Cardiac muscle cell (in vitro differentiated cells and primary cell): ENCODE measurements at regions not wholly inside any gene's neighbourhood (a gene's known extent, or its start where the extent isn't known, plus 50 kb on each side); places are given as distances from the start of the nearest gene placed in this dataset.

Experiments used
- DNase-seq, 2 donors: peaks; one replicate each; pipeline versions ENCODE4 v3.0.0 to v3.0.0-alpha.2; 2010 to 2017; ENCODE audit warnings: low read depth in 1 of 2, low spot score in 1 of 2
- H3K27ac ChIP-seq: fragments of 200-600 bp; sonication (generic); 2 replicates; pipeline ENCODE4 v1.5.1; 2016
- H3K27me3 ChIP-seq: fragments of 200-600 bp; sonication (generic); 2 replicates; pipeline ENCODE4 v1.6.0; 2016; ENCODE audit warnings: control low read depth
- H3K36me3 ChIP-seq: fragments of 200-600 bp; sonication (generic); 2 replicates; pipeline ENCODE4 v1.5.1; 2016; ENCODE audit warnings: control low read depth
- H3K4me1 ChIP-seq: fragments of 200-600 bp; sonication (generic); 2 replicates; pipeline ENCODE4 v1.8.1; 2017; ENCODE audit warnings: low read depth, mild to moderate bottlenecking, mixed run types
- H3K4me3 ChIP-seq: fragments of 200-600 bp; sonication (generic); 2 replicates; pipeline ENCODE4 v1.5.1; 2016; ENCODE audit warnings: mild to moderate bottlenecking
- H3K9me3 ChIP-seq: fragments of 200-600 bp; sonication (generic); 2 replicates; pipeline ENCODE4 v1.5.1; 2017; ENCODE audit warnings: low read depth, mild to moderate bottlenecking, control low read depth
- TF ChIP-seq, protein P1 (sequence below): IDR thresholded peaks from 2 replicates; pipeline ENCODE4 v1.5.1; 2012; ENCODE audit warnings: low read depth, mild to moderate bottlenecking, low read length

DNA sequence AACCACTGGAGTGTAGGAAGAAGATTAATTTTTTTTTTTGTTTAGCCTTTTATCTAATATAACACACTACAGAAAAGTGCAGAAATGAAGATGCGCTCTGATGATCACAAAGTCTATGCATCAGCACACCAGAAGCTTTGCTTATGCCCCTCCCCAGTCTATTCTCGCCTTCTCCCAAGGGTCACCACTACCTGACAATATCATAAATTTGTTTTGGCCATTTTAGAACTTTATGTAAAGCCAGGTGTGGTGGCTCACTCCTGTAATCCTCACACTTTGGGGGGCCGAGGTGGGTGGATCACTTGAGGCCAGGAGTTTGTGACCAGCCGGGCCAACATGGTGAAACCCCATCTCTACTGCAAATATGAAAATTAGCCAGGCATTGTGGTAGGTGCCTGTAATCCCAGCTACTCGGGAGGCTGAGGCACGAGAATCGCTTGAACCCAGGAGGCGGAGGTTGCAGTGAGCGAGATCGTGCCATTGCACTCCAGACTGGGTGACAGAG lies 231.3 kb downstream of the FOXD2 start:
- Histone ChIP-seq H3K27me3 (no peaks in the 10 kb centered on the region), H3K27ac (no peak overlapping the region), H3K9me3 (no peaks in the 10 kb centered on the region), H3K36me3 (no peaks in the 10 kb centered on the region), H3K4me1 (no peaks in the 10 kb centered on the region), H3K4me3 (no peak overlapping the region)
- DNase-seq: no peak
- TF ChIP-seq, protein P1, sequence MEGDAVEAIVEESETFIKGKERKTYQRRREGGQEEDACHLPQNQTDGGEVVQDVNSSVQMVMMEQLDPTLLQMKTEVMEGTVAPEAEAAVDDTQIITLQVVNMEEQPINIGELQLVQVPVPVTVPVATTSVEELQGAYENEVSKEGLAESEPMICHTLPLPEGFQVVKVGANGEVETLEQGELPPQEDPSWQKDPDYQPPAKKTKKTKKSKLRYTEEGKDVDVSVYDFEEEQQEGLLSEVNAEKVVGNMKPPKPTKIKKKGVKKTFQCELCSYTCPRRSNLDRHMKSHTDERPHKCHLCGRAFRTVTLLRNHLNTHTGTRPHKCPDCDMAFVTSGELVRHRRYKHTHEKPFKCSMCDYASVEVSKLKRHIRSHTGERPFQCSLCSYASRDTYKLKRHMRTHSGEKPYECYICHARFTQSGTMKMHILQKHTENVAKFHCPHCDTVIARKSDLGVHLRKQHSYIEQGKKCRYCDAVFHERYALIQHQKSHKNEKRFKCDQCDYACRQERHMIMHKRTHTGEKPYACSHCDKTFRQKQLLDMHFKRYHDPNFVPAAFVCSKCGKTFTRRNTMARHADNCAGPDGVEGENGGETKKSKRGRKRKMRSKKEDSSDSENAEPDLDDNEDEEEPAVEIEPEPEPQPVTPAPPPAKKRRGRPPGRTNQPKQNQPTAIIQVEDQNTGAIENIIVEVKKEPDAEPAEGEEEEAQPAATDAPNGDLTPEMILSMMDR: no peak

DNA sequence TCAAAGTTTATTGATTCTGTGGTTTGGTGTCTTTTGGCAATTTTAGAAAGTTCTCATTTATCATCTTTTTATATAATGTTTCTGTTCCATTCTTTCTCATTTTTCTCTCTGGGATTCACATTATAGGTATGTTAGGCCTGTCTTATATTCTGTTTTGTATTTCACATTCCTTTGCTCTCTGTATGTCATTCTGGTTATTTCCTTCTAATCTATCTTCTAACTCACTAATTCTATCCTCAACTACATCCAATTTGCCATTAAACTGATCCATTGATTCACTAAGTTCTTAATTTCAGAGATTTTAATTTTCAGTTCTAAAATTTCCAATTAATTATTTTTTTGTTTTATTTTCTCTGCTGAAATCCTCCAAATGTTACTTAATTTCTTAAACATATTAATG lies 234.8 kb downstream of the FOXD2 start:
- H3K27me3 ChIP-seq: no peaks in the 10 kb centered on the region
- no peak for DNase-seq
- H3K36me3 ChIP-seq: no peaks in the 10 kb centered on the region
- no peak overlapping the region for H3K27ac ChIP-seq
- no peaks in the 10 kb centered on the region for H3K9me3 ChIP-seq
- H3K4me1 ChIP-seq: no peaks in the 10 kb centered on the region
- TF ChIP-seq, protein P1: no peak
- no peak overlapping the region for H3K4me3 ChIP-seq

DNA sequence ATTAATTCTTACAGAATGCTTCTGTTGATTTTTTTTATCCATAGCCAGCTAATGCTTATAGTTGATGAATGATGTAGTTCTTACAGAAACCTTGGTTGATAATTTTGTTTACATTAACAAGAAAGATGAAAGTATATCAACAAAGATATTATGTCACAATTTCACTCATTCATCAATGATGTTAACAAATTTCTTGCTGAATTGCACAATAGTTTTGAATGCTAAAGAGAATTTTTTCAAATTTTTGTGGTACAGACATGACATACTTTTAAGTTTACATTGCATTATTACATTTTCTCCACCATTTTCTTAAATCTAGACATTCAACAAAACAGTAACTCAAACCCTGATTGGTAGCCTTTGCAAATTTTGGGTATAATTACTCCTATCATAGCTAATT lies 236.3 kb downstream of the FOXD2 start:
- H3K9me3 ChIP-seq: no peaks in the 10 kb centered on the region
- no peak for DNase-seq
- no peaks in the 10 kb centered on the region for H3K27me3 ChIP-seq
- H3K4me3 ChIP-seq: no peak overlapping the region
- H3K4me1 ChIP-seq: peaks cover under 1% of the 10 kb centered on the region
- TF ChIP-seq, protein P1: no peak
- no peaks in the 10 kb centered on the region for H3K36me3 ChIP-seq
- H3K27ac ChIP-seq: no peak overlapping the region

DNA sequence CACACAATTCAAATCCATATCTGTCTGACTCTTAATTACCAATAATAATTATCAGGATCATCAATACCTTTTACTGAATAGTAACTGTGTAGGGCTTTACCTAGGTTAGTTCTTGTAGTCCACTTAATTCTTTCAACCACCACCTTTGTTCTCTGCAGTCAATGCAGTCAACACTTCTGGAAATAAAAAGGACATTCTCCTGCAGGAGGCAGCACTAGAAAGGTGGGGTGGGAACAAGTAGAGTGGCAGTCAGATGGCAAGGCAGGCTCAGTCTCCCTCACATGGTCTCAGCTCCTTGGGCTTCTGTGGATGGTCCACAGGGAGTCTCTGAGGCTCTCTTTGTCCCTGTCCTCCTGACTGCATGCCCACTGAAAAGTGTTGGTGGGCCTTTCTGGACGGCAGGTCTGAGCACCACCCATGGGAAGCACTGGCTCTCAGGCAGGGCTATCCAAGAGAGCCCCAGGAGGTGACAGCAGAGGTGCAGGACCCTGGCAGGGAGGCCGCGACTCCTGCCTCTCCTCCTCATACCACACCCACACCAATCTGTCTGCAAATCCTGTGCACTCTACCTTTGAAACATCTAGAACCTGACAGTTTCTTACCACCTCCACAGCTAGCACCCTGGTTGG lies 237.3 kb downstream of the FOXD2 start:
- Histone ChIP-seq H3K4me1 (peaks cover 5% of the 10 kb centered on the region), H3K9me3 (no peaks in the 10 kb centered on the region), H3K27ac (no peak overlapping the region), H3K4me3 (no peak overlapping the region), H3K36me3 (no peaks in the 10 kb centered on the region), H3K27me3 (no peaks in the 10 kb centered on the region)
- DNase-seq: no peak
- TF ChIP-seq, protein P1: no peak

DNA sequence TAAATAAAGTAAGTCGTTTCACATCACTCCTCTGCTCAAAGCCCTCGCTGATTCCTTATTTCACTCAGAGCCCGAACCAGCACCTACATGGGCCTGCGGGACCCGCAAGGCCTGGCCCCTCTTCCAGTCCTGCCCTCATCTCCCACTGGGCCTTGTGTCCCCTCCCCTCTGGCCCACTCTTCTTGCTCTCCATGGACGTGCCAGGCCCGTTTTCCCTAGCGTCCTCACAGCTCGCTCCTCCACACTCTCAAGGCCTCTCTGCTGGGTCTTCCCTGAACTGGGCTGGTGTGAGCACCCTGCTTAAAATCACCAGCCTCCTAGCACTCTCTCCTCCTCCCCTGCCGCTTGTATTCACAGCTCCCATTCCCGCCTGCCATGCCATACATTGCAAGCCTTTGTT lies 237.9 kb downstream of the FOXD2 start:
- H3K27me3 ChIP-seq: no peaks in the 10 kb centered on the region
- no peak overlapping the region for H3K4me3 ChIP-seq
- TF ChIP-seq, protein P1: no peak
- DNase-seq: no peak
- no peaks in the 10 kb centered on the region for H3K9me3 ChIP-seq
- H3K27ac ChIP-seq: no peak overlapping the region
- H3K36me3 ChIP-seq: no peaks in the 10 kb centered on the region
- peaks cover 5% of the 10 kb centered on the region for H3K4me1 ChIP-seq
